ENCODE measurements at regions not wholly inside any gene's neighbourhood (a gene's known extent, or its start where the extent isn't known, plus 50 kb on each side); places are given as distances from the start of the nearest gene placed in this dataset.

DNA sequence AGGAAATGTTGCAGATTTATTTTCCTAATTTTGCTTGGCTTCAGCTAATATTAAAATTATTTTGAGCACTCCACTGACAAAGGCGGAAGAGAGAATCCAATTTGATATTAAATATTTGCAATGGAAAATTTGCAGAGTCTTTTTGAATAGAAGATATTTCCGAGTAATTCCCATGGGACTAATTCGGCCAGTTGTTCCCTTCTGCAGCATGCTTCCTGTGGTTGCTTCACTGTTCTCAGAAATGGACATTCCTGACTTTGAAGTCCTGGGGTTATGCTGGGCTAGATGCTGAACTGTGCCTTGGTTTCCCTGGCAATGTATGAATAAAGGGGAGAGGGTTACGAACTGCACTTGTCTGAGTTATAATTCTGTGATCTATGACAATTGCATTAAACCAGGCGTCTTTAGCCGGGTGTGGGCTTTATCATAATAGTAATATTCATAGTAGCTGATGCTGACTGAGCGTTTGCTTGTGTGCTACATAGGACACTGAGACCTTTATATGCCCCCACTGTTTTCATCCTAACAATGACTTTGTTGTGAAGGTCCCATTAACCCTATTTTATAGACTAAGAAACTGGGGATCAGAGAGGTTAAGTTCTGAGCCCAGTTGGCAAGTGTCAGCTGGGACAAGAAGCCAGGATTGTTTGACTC is 114.5 kb upstream of the SPRY4 start:
- H3K9me3 ChIP-seq (ENCODE audit: severe bottlenecking) = no peaks in the 10 kb centered on the region
- no peak overlapping the region for H3K27ac ChIP-seq (ENCODE audit: poor library complexity, severe bottlenecking)
- H3K36me3 ChIP-seq (ENCODE audit: low read depth) = no peaks in the 10 kb centered on the region
- H3K4me3 ChIP-seq (ENCODE audit: severe bottlenecking) = no peak overlapping the region
- no peaks in the 10 kb centered on the region for H3K27me3 ChIP-seq (ENCODE audit: insufficient read depth, poor library complexity, severe bottlenecking)
- no peaks in the 10 kb centered on the region for H3K4me1 ChIP-seq (ENCODE audit: insufficient read depth, poor library complexity, severe bottlenecking)
- ATAC-seq (ENCODE audit: low read depth) (no peak), DNase-seq (ENCODE audit: low spot score) (no peak)
- TF ChIP-seq CTCF (IDR thresholded peaks at IDR 0.05; ENCODE audit: poor library complexity, severe bottlenecking) = no peak

DNA sequence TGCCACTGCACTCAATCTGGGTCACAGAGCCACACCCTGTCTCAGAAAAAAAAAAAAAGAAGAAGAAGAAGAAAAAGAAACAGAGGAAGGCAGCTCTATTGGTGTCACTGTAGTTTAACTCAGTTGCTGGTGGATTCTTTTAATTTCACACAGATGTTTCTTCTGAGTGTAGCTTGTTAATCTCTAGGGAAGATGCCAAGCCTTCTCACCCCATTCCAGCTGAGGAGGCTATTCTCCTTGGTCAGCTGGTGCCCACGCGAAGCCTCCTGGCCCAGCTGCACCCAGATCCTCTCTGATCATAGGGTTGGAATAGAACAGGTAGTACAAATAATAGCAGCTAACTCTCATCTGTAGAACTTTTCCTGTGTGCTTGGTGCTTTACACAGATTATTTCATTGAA is 113.8 kb upstream of the SPRY4 start:
- Histone ChIP-seq H3K4me1 (ENCODE audit: insufficient read depth, poor library complexity, severe bottlenecking) (no peaks in the 10 kb centered on the region), H3K36me3 (ENCODE audit: low read depth) (no peaks in the 10 kb centered on the region), H3K4me3 (ENCODE audit: severe bottlenecking) (no peak overlapping the region), H3K9me3 (ENCODE audit: severe bottlenecking) (no peaks in the 10 kb centered on the region), H3K27ac (ENCODE audit: poor library complexity, severe bottlenecking) (no peak overlapping the region), H3K27me3 (ENCODE audit: insufficient read depth, poor library complexity, severe bottlenecking) (no peaks in the 10 kb centered on the region)
- no peak for TF ChIP-seq CTCF (IDR thresholded peaks at IDR 0.05; ENCODE audit: poor library complexity, severe bottlenecking)
- ATAC-seq (ENCODE audit: low read depth) = no peak
- DNase-seq (ENCODE audit: low spot score) = no peak

DNA sequence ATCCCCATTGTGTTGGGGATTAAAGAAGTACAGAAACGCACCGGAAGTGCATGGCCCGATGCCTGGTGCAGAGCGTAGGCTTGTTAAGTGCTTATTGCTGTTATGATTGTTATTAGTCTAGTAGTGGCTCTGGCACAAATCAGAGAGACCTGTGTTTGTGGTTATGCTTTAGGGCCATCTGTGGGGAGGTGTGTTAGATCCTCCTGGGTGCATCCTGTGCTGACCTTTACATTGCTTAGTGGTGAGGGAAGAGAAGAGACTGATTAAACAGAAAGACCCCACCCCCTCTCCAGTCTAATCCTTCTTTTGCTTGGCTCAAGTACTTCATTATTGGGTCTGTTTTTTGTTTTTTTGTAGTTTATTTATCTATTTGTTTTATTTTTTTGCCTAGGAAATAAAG is 112.7 kb upstream of the SPRY4 start:
- ATAC-seq (ENCODE audit: low read depth) (no peak), DNase-seq (ENCODE audit: low spot score) (no peak)
- TF ChIP-seq CTCF (IDR thresholded peaks at IDR 0.05; ENCODE audit: poor library complexity, severe bottlenecking) = no peak
- H3K4me3 ChIP-seq (ENCODE audit: severe bottlenecking) = no peak overlapping the region
- no peak overlapping the region for H3K27ac ChIP-seq (ENCODE audit: poor library complexity, severe bottlenecking)
- H3K36me3 ChIP-seq (ENCODE audit: low read depth) = no peaks in the 10 kb centered on the region
- H3K9me3 ChIP-seq (ENCODE audit: severe bottlenecking) = no peaks in the 10 kb centered on the region
- H3K4me1 ChIP-seq (ENCODE audit: insufficient read depth, poor library complexity, severe bottlenecking) = no peaks in the 10 kb centered on the region
- H3K27me3 ChIP-seq (ENCODE audit: insufficient read depth, poor library complexity, severe bottlenecking) = no peaks in the 10 kb centered on the region

DNA sequence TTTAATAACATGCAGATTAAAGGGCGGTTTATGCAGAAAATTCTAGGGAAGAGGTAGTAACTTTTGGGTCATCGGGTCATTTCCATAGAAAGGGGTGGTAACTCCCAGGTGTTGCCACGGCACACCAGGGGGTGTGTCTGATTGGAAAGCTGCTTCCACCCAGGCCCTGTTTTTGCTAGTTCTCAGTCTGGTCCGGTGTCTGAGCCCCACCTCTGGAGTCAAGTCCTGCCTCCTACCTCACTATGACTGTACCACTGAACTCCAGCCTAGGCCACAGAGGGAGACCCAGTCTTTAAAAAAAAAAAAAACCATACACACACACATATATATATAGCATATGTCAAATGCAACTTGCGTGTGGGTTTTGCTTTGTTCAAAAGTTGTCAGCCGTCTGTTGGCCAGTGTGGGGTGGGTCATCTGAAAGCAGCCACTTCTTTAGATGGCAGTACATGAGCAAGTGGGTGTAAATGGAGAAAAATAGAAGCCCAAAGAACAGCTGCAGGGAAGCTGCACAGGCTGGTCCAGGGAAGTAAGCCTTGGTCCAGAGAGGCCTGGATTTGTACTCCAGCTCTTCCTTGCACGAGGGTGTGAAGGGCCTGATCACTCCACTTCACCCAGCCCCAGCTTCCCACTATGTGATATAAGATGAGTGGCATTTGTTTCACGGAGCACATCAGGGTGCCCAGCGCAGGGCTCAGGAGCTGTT is 110.7 kb upstream of the SPRY4 start:
- DNase-seq (ENCODE audit: low spot score) (no peak), ATAC-seq (ENCODE audit: low read depth) (no peak)
- no peaks in the 10 kb centered on the region for H3K27me3 ChIP-seq (ENCODE audit: insufficient read depth, poor library complexity, severe bottlenecking)
- no peaks in the 10 kb centered on the region for H3K36me3 ChIP-seq (ENCODE audit: low read depth)
- TF ChIP-seq CTCF (IDR thresholded peaks at IDR 0.05; ENCODE audit: poor library complexity, severe bottlenecking) = no peak
- no peak overlapping the region for H3K4me3 ChIP-seq (ENCODE audit: severe bottlenecking)
- H3K4me1 ChIP-seq (ENCODE audit: insufficient read depth, poor library complexity, severe bottlenecking) = no peaks in the 10 kb centered on the region
- H3K27ac ChIP-seq (ENCODE audit: poor library complexity, severe bottlenecking) = no peak overlapping the region
- H3K9me3 ChIP-seq (ENCODE audit: severe bottlenecking) = no peaks in the 10 kb centered on the region

- H3K27me3 ChIP-seq (ENCODE audit: insufficient read depth, poor library complexity, severe bottlenecking) = no peaks in the 10 kb centered on the region
- H3K27ac ChIP-seq (ENCODE audit: poor library complexity, severe bottlenecking) = no peak overlapping the region
- no peaks in the 10 kb centered on the region for H3K4me1 ChIP-seq (ENCODE audit: insufficient read depth, poor library complexity, severe bottlenecking)
These were observed 109.4 kb upstream of the SPRY4 start for GRCh38 chr5:142434322-142434612.

More at GRCh38 chr5:142434322-142434612, 109.4 kb upstream of the SPRY4 start:
- ATAC-seq (ENCODE audit: low read depth) = no peak
- Histone ChIP-seq H3K4me3 (ENCODE audit: severe bottlenecking) (no peak overlapping the region), H3K9me3 (ENCODE audit: severe bottlenecking) (no peaks in the 10 kb centered on the region), H3K36me3 (ENCODE audit: low read depth) (no peaks in the 10 kb centered on the region)
- no peak for DNase-seq (ENCODE audit: low spot score)
- no peak for TF ChIP-seq CTCF (IDR thresholded peaks at IDR 0.05; ENCODE audit: poor library complexity, severe bottlenecking)
